Skeletal muscle cell (primary cell): ENCODE measurements at regions not wholly inside any gene's neighbourhood (a gene's known extent, or its start where the extent isn't known, plus 50 kb on each side); places are given as distances from the start of the nearest gene placed in this dataset.

ENCODE experiments used
- DNase-seq: peaks from one replicate; pipeline ENCODE4 v3.0.0-alpha.2; 2010; ENCODE audit warnings: low read depth
- H3K4me3 ChIP-seq: 2 replicates; pipeline ENCODE4 v1.5.1; 2011; ENCODE audit warnings: low read depth, mild to moderate bottlenecking, control low read depth, low read length, moderate library complexity

GRCh38 chr1:233843525-233844204 lies 60.8 kb upstream of the SLC35F3 start:
- DNase-seq = no peak

DNA sequence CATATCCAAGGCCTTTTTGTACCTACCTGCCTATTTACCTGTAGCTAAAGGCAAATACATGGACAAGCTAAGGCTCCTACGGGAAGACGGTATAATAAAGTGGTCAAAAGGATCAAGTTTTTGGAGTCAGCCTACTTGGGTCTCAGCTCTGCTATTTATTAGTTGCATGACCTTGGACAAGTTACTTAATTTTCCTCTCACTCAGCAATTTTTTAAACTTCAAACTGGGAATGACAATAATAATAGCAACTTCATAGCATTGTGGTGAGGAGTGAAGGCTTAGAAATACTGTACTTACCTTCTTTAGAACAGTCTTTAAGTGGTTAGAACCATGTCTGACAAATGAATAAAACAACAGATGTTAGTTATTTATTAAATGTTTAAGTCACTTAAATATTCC lies 60.2 kb upstream of the SLC35F3 start:
- no peak overlapping the region for H3K4me3 ChIP-seq
- DNase-seq = no peak

More at GRCh38 chr1:233843525-233844204, 60.8 kb upstream of the SLC35F3 start:
- H3K4me3 ChIP-seq = no peak overlapping the region

DNA sequence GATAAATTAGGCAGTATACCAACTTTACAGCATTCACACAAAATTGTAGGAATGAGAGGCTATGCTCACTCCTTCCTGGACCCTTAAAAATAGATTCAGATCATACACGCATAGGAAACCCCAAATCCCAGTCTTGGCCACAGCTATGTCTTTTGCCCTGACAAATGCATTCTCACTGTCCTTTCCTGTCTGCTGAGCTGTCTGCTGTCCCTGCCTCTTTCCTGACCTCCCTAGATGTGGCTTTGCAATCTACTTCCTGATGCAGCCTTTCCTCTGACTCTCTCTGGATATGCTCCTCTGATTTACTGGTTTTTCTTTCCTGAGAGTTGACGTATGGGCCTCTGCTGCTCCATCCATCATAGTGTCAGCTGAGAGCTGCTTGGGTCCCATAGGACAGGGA lies 59.8 kb upstream of the SLC35F3 start:
- no peak for DNase-seq
- no peak overlapping the region for H3K4me3 ChIP-seq
